ENCODE measurements at regions not wholly inside any gene's neighbourhood (a gene's known extent, or its start where the extent isn't known, plus 50 kb on each side); places are given as distances from the start of the nearest gene placed in this dataset.
A peak's percentile ranks its signal among the peaks of the same experiment; 100 is the strongest.

DNA sequence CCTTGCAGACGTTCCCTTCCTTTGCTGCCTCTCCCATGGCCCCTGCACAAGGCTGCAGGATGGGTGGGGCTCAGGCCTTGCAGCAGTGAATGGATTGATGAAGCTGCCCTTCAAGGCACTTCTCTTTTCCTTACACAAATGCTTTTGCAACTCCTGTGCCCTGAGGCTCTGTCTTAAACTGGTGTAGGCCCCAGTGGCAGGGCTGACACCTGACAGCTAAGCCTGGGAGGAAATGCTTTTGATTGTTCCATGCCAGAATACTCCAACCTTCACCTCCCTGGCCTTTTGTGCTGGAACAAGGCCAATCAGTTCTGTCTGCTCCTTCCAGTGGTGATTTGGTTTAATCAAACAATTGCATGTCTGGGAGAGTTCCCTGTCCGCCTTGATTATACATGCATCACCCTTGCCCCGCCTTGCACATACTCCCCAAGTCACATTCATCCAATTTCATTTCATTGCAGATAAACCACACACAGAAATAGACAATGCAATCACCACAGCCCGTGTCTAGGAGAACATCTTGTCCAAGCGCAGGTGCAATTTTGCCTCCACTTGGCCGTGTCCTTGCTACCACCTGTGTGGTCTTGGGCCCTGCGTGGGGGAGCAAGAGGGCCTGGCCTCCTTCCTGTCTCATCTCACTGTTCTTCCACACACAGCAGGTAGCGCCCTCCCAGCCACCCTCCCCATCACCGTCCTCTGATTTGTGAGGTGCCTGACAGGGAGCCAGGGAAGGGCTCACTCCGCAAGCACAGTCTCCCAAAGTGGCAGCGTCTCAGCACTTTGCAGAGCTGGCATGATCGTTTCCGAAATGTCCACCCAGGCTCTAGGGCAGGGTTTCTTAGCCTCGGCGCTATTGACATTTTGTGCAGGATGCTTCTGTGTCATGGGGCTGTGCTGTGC is 120.4 kb downstream of the CDH26 start:
- Histone ChIP-seq H3K36me3 (ENCODE audit: control insufficient read depth, insufficient read depth, low read length) (no peaks in the 10 kb centered on the region), H3K4me3 (ENCODE audit: low read depth, low read length) (no peak overlapping the region), H3K27me3 (ENCODE audit: control insufficient read depth, insufficient read depth, low read length) (peaks cover 2% of the 10 kb centered on the region)
- DNase-seq (ENCODE audit: low read depth) = peak; percentile 74
- TF ChIP-seq, protein P1, sequence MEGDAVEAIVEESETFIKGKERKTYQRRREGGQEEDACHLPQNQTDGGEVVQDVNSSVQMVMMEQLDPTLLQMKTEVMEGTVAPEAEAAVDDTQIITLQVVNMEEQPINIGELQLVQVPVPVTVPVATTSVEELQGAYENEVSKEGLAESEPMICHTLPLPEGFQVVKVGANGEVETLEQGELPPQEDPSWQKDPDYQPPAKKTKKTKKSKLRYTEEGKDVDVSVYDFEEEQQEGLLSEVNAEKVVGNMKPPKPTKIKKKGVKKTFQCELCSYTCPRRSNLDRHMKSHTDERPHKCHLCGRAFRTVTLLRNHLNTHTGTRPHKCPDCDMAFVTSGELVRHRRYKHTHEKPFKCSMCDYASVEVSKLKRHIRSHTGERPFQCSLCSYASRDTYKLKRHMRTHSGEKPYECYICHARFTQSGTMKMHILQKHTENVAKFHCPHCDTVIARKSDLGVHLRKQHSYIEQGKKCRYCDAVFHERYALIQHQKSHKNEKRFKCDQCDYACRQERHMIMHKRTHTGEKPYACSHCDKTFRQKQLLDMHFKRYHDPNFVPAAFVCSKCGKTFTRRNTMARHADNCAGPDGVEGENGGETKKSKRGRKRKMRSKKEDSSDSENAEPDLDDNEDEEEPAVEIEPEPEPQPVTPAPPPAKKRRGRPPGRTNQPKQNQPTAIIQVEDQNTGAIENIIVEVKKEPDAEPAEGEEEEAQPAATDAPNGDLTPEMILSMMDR (IDR thresholded peaks at IDR 0.05; ENCODE audit: insufficient read depth, low read length, severe bottlenecking) = no peak
- FAIRE-seq = peak; percentile 62

DNA sequence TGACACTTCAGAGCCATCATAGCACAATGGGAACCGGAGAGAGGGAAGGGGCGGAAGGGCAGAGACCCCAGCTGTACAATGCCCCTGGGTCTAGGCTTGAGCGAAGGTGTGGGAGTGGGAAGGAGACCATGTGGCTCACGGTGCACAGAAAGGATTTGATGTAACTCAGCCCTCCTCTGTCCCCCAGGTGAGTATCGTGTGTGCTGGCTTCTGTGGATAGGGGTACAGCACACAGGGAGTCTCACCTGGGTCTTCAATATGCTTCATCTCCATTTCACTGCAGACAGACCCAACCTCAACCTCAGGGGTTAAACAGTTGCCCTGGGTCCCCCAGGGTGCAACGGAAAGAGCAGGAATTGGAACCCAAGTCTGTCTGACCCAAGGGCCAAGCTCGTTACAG is 122.2 kb downstream of the CDH26 start:
- Histone ChIP-seq H3K4me3 (ENCODE audit: low read depth, low read length) (no peak overlapping the region), H3K36me3 (ENCODE audit: control insufficient read depth, insufficient read depth, low read length) (no peaks in the 10 kb centered on the region), H3K27me3 (ENCODE audit: control insufficient read depth, insufficient read depth, low read length) (peaks cover 6% of the 10 kb centered on the region)
- FAIRE-seq (no peak), DNase-seq (ENCODE audit: low read depth) (no peak)
- TF ChIP-seq, protein P1 (IDR thresholded peaks at IDR 0.05; ENCODE audit: insufficient read depth, low read length, severe bottlenecking) = no peak

DNA sequence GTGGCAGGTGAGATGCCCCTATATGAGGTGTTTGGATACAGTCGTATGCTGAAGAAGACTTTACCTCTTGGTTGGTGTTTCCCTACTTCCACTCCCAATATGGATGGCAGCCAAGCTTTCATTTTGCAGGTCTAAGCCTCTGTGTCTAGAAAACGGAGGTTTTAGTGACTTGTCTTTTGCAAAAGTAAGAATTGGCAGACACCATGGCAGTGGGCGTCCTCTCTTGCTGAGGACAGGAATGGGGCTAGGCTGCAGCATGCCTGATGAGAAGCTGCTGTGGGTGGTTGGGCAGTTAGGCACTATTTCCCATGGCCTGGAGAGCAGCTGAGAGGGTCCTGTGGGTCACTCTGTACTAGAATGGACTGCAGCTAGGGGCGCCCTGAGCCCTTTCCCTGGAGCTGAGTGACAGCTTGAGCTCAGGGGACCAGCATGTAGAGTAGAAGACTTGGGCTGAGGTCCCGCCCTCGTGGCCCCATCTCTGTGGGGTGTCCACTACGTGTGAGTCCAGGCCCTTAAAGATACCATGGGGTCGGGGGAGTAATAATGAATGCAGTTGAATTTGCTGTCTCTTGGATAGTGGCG is 127.4 kb downstream of the CDH26 start:
- DNase-seq (ENCODE audit: low read depth) (no peak), FAIRE-seq (no peak)
- peaks cover 9% of the 10 kb centered on the region for H3K27me3 ChIP-seq (ENCODE audit: control insufficient read depth, insufficient read depth, low read length)

DNA sequence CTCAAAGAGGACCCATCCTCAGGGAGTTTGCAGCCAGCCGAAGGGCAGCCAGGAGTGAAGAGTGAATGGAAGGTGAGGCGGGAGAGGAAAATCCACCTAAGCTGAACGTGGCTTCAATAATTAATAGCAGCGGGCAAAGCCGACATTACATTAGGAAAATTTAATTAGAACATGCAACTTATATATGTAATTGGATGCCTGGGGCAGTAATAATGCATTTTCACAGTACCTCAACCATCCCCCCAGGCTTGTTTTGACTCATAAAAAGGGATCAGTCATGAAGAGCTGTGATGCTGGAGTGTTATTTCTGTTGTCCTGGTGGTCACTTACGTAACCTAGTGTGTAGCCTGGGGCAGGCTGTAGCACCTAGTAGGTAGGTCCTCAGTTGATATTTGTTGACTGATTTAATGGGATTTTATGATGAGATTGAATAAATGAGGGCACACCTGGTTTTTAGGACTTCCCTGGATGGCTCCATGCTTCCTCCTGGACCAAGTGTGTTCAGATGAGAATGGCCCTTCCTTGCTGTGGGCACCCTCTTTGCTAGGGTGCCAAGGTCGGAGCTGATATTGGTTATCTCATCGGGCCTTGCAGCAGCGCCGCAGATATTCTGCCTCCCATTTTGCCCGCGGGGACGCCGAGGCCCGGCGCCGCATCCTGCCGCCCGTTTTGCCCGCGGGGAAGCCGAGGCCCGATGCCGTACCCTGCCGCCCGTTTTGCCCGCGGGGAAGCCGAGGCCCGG is 128.8 kb downstream of the CDH26 start:
- TF ChIP-seq, protein P1 (IDR thresholded peaks at IDR 0.05; ENCODE audit: insufficient read depth, low read length, severe bottlenecking) = no peak
- FAIRE-seq = no peak
- peak overlapping the region; percentile 5 for H3K4me3 ChIP-seq (ENCODE audit: low read depth, low read length)
- H3K36me3 ChIP-seq (ENCODE audit: control insufficient read depth, insufficient read depth, low read length) = no peaks in the 10 kb centered on the region
- peaks cover 9% of the 10 kb centered on the region for H3K27me3 ChIP-seq (ENCODE audit: control insufficient read depth, insufficient read depth, low read length)
- DNase-seq (ENCODE audit: low read depth) = peak; percentile 22

More for the DNA sequence above, 127.4 kb downstream of the CDH26 start:
- no peak overlapping the region for H3K4me3 ChIP-seq (ENCODE audit: low read depth, low read length)
- no peaks in the 10 kb centered on the region for H3K36me3 ChIP-seq (ENCODE audit: control insufficient read depth, insufficient read depth, low read length)
- TF ChIP-seq, protein P1 (IDR thresholded peaks at IDR 0.05; ENCODE audit: insufficient read depth, low read length, severe bottlenecking) = no peak

DNA sequence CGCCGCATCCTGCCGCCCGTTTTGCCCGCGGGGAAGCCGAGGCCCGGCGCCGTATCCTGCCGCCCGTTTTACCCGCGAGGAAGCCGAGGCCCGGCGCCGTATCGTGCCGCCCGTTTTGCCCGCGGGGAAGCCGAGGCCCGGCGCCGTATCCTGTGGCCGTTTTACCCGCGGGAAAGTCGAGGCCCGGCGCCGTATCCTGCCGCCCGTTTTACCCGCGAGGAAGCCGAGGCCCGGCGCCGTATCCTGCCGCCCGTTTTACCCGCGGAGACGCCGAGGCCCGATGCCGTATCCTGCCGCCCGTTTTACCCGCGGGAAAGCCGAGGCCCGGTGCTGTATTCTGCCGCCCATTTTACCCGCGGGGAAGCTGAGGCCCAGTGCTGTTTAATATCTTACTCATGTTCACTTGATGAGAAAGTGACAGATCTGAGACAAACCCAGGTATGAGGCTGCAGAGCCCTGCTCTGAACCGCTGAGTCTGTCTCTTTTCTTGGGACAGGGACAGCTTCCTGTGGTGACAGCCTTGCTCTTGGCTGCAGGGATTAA is 129.4 kb downstream of the CDH26 start:
- FAIRE-seq = no peak
- DNase-seq (ENCODE audit: low read depth) = no peak
- Histone ChIP-seq H3K4me3 (ENCODE audit: low read depth, low read length) (no peak overlapping the region), H3K36me3 (ENCODE audit: control insufficient read depth, insufficient read depth, low read length) (no peaks in the 10 kb centered on the region), H3K27me3 (ENCODE audit: control insufficient read depth, insufficient read depth, low read length) (peaks cover 9% of the 10 kb centered on the region)
- TF ChIP-seq, protein P1 (IDR thresholded peaks at IDR 0.05; ENCODE audit: insufficient read depth, low read length, severe bottlenecking) = no peak
